H1 (cell line): ENCODE measurements at regions not wholly inside any gene's neighbourhood (a gene's known extent, or its start where the extent isn't known, plus 50 kb on each side); places are given as distances from the start of the nearest gene placed in this dataset.

Experiments
- CTCF ChIA-PET: fragments of 300-600 bp; sonication (Branson Sonifier 250); formaldehyde crosslinking; loops from one replicate; lab custom pipeline; 2021; ENCODE audit not compliant: partially characterized antibody; lab: Charles Lee
- POLR2A ChIA-PET: fragments of 300-600 bp; sonication (Branson Sonifier 250); formaldehyde crosslinking; loops from one replicate; lab custom pipeline; 2021; ENCODE audit warnings: inconsistent platforms; ENCODE audit not compliant: partially characterized antibody; lab: Charles Lee
- DNase-seq, 2 experiments: peaks; one replicate each; pipeline versions ENCODE4 v3.0.0 to v3.0.0-alpha.2; 2010 to 2022; ENCODE audit warnings: low spot score in 2 of 2, low read depth in 1 of 2, mixed read lengths in 1 of 2
- FAIRE-seq: peaks from 2 replicates; lab custom pipeline; 2011; peaks lifted over from hg19 to GRCh38; lab: Jason Lieb, UNC
- H2AFZ ChIP-seq: 2 replicates; pipeline ENCODE4 v1.8.1; 2012; ENCODE audit warnings: low read length, inconsistent platforms
- H2AK5ac ChIP-seq: 2 replicates; pipeline ENCODE4 v1.6.1; 2013; ENCODE audit warnings: low read depth, low read length
- H2BK120ac ChIP-seq: replicated peaks from 2 replicates; pipeline ENCODE3; 2013; ENCODE audit warnings: low read depth, low read length, inconsistent platforms
- H2BK12ac ChIP-seq: 2 replicates; pipeline ENCODE4 v1.6.1; 2013; ENCODE audit warnings: low read depth, low read length
- H2BK15ac ChIP-seq: 2 replicates; pipeline ENCODE4 v1.6.1; 2013; ENCODE audit warnings: low read length
- H2BK20ac ChIP-seq: 2 replicates; pipeline ENCODE4 v1.6.1; 2013; ENCODE audit warnings: low read length
- H2BK5ac ChIP-seq: 2 replicates; pipeline ENCODE4 v1.6.1; 2013; ENCODE audit warnings: low read depth, low read length
- H3K14ac ChIP-seq: 2 replicates; pipeline ENCODE4 v1.6.1; 2013; ENCODE audit warnings: inconsistent platforms; ENCODE audit not compliant: insufficient read length
- H3K18ac ChIP-seq: 2 replicates; pipeline ENCODE4 v1.6.1; 2013; ENCODE audit warnings: low read length; ENCODE audit errors: extremely low read depth
- H3K23ac ChIP-seq: 2 replicates; pipeline ENCODE4 v1.6.1; 2013; ENCODE audit warnings: inconsistent platforms; ENCODE audit not compliant: insufficient read length
- H3K23me2 ChIP-seq: 2 replicates; pipeline ENCODE4 v1.6.1; 2013; ENCODE audit warnings: low read depth, low read length
- H3K27ac ChIP-seq: 2 replicates; pipeline ENCODE4 v1.6.1; 2011; ENCODE audit warnings: low read depth, low read length, inconsistent platforms
- H3K27me3 ChIP-seq, 4 experiments: replicated peaks in 1 of 4; 1 replicate in 1 of 4; 2 replicates in 3 of 4; pipeline versions ENCODE4 v1.6.1 to v1.8.1; 2011 to 2013; ENCODE audit warnings: low read length in 3 of 4, mild to moderate bottlenecking in 3 of 4, inconsistent platforms in 2 of 4, mixed read lengths in 2 of 4, moderate library complexity in 1 of 4; ENCODE audit not compliant: control insufficient read depth in 3 of 4, insufficient read depth in 3 of 4; ENCODE audit errors: extremely low read depth in 1 of 4
- H3K36me3 ChIP-seq, 4 experiments: 2 replicates each; pipeline versions ENCODE4 v1.6.1 to v1.8.1; 2011 to 2013; ENCODE audit warnings: mild to moderate bottlenecking in 4 of 4, low read length in 3 of 4, moderate library complexity in 2 of 4, control low read depth in 1 of 4, inconsistent platforms in 1 of 4; ENCODE audit not compliant: insufficient read depth in 4 of 4, control insufficient read depth in 2 of 4
- H3K4ac ChIP-seq: replicated peaks from 2 replicates; pipeline ENCODE3; 2013; ENCODE audit warnings: low read length, low read depth, mixed read lengths, inconsistent platforms; ENCODE audit not compliant: insufficient read length
- H3K4me1 ChIP-seq, 4 experiments: replicated peaks in 1 of 4; 1 replicate in 1 of 4; 2 replicates in 3 of 4; pipeline versions ENCODE4 v1.6.1 to v1.8.1; 2011 to 2013; ENCODE audit warnings: low read length in 3 of 4, inconsistent platforms in 2 of 4, mixed read lengths in 1 of 4; ENCODE audit not compliant: insufficient read depth in 4 of 4, control insufficient read depth in 3 of 4
- H3K4me2 ChIP-seq, 2 experiments: 2 replicates each; pipeline versions ENCODE4 v1.6.1 to v1.8.1; 2011 to 2013; ENCODE audit warnings: low read depth in 2 of 2, low read length in 2 of 2, control low read depth in 1 of 2, inconsistent platforms in 1 of 2, mild to moderate bottlenecking in 1 of 2; ENCODE audit not compliant: insufficient read depth in 1 of 2
- H3K4me3 ChIP-seq, 4 experiments: fragments of 200-600, 300-600 bp in 1 of 4; sonication (generic), shearing (Covaris generic), sonication (Bioruptor Twin) in 1 of 4; 2 replicates each; pipeline versions ENCODE4 v1.5.1 to v1.8.1; 2011 to 2016; ENCODE audit warnings: low read length in 4 of 4, low read depth in 3 of 4, control low read depth in 2 of 4, inconsistent platforms in 2 of 4, mild to moderate bottlenecking in 2 of 4, mixed read lengths in 1 of 4, moderate library complexity in 1 of 4; ENCODE audit not compliant: insufficient read depth in 2 of 4; ENCODE audit errors: extremely low read depth in 1 of 4
- H3K56ac ChIP-seq: replicated peaks from 2 replicates; pipeline ENCODE3; 2013; ENCODE audit warnings: low read depth, mild to moderate bottlenecking, mixed read lengths, low read length, inconsistent platforms; ENCODE audit not compliant: insufficient read length
- H3K79me1 ChIP-seq: 2 replicates; pipeline ENCODE4 v1.6.1; 2013; ENCODE audit warnings: low read depth, low read length, control low read depth
- H3K79me2 ChIP-seq, 2 experiments: 2 replicates each; pipeline versions ENCODE4 v1.6.1 to v1.8.1; 2012 to 2013; ENCODE audit warnings: low read length in 2 of 2, mild to moderate bottlenecking in 2 of 2, inconsistent platforms in 1 of 2; ENCODE audit not compliant: insufficient read depth in 2 of 2, control insufficient read depth in 1 of 2
- H3K9ac ChIP-seq, 4 experiments: replicated peaks in 1 of 4; 1 replicate in 1 of 4; 2 replicates in 3 of 4; pipeline versions ENCODE4 v1.6.1 to v1.8.1; 2011 to 2013; ENCODE audit warnings: low read depth in 3 of 4, low read length in 3 of 4, control low read depth in 2 of 4, mild to moderate bottlenecking in 2 of 4, moderate library complexity in 2 of 4, inconsistent platforms in 1 of 4; ENCODE audit errors: extremely low read depth in 1 of 4
- H3K9me3 ChIP-seq, 2 experiments: 2 replicates each; pipeline versions ENCODE4 v1.6.1 to v1.8.1; 2012 to 2013; ENCODE audit warnings: mild to moderate bottlenecking in 2 of 2, moderate library complexity in 2 of 2, control low read depth in 1 of 2, inconsistent platforms in 1 of 2, low read depth in 1 of 2, low read length in 1 of 2, mixed read lengths in 1 of 2; ENCODE audit not compliant: insufficient read depth in 2 of 2
- H4K20me1 ChIP-seq, 2 experiments: replicated peaks in 1 of 2; 2 replicates each; pipeline versions ENCODE3 to v1.8.1; 2011 to 2013; ENCODE audit warnings: inconsistent platforms in 2 of 2, low read length in 2 of 2, mild to moderate bottlenecking in 1 of 2; ENCODE audit not compliant: insufficient read depth in 2 of 2, control insufficient read depth in 1 of 2
- H4K5ac ChIP-seq: 2 replicates; pipeline ENCODE4 v1.6.1; 2013; ENCODE audit warnings: low read length, low read depth, mixed read lengths, inconsistent platforms; ENCODE audit not compliant: insufficient read length
- H4K8ac ChIP-seq: 2 replicates; pipeline ENCODE4 v1.8.0; 2013; ENCODE audit warnings: mild to moderate bottlenecking, moderate library complexity, low read length, inconsistent platforms; ENCODE audit not compliant: insufficient read depth; ENCODE audit errors: extremely low read depth
- H4K91ac ChIP-seq: replicated peaks from 2 replicates; pipeline ENCODE3; 2013; ENCODE audit warnings: low read length, mixed read lengths, inconsistent platforms; ENCODE audit not compliant: insufficient read length
- ASH2L ChIP-seq: fragments of 200-600, 300-600 bp; sonication (generic); IDR thresholded peaks from one replicate; pipeline ENCODE4 v1.7.1; 2017; ENCODE audit warnings: low read length
- EP300 ChIP-seq, 2 experiments: IDR thresholded peaks; 1 replicate in 1 of 2; 2 replicates in 1 of 2; pipeline ENCODE4 v1.6.1; 2011 to 2012; ENCODE audit warnings: low read depth in 2 of 2, low read length in 2 of 2, mild to moderate bottlenecking in 2 of 2, borderline replicate concordance in 1 of 2, inconsistent platforms in 1 of 2, moderate library complexity in 1 of 2
- KDM1A ChIP-seq: fragments of 200-600, 300-600 bp; sonication (generic); IDR thresholded peaks from 2 replicates; pipeline ENCODE4 v1.7.1; 2016; ENCODE audit warnings: mild to moderate bottlenecking, low read length, borderline replicate concordance
- SAP30 ChIP-seq: fragments of 300-600 bp; sonication (generic); IDR thresholded peaks from 2 replicates; pipeline ENCODE4 v1.7.1; 2012; ENCODE audit warnings: low read length, moderate library complexity, mild to moderate bottlenecking, inconsistent platforms; ENCODE audit not compliant: insufficient read depth, insufficient replicate concordance
- SIRT6 ChIP-seq: IDR thresholded peaks from one replicate; pipeline ENCODE4 v1.7.1; 2012; ENCODE audit warnings: low read length, inconsistent platforms
- SUZ12 ChIP-seq: fragments of 200-600 bp; sonication (generic); IDR thresholded peaks from 2 replicates; pipeline ENCODE4 v1.6.1; 2012; ENCODE audit warnings: mild to moderate bottlenecking, inconsistent platforms, low read length, moderate library complexity, mixed read lengths
- TCF12 ChIP-seq: IDR thresholded peaks from 2 replicates; pipeline ENCODE4 v1.6.1; 2011; ENCODE audit warnings: low read depth, mild to moderate bottlenecking, low read length
- WGBS, 2 experiments: shearing (Covaris generic) in 1 of 2; methylation state at CpG; one replicate each; pipeline versions ENCODE4 v1.1.6 to v1.1.7; 2013 to 2015; ENCODE audit warnings: low lambda C conversion rate in 2 of 2, mixed read lengths in 2 of 2, inconsistent platforms in 1 of 2, low coverage in 1 of 2, missing lambda C conversion rate in 1 of 2; ENCODE audit not compliant: insufficient replicate concordance in 2 of 2, insufficient coverage in 1 of 2, insufficient read length in 1 of 2; ENCODE audit errors: extremely low coverage in 1 of 2, missing lambda C conversion rate in 1 of 2; 5-methylcytosine and 5-hydroxymethylcytosine counted together

GRCh38 chr9:109967651-109968642 lies 187.9 kb downstream of the PALM2AKAP2 start:
- no peak overlapping the region for H2BK5ac ChIP-seq
- H3K4me1 ChIP-seq: no peaks in the 10 kb centered on the region; a peak in 1 of 7 replicates
- no peak overlapping the region for H3K14ac ChIP-seq
- H2BK15ac ChIP-seq: no peak overlapping the region
- FAIRE-seq (no peak), DNase-seq (no peak)
- 92% methylated on average over 8 of the region's 8 CpGs; no CpG with 5 or more reads in 1 of the 2 experiments for WGBS, 2 experiments
- no peaks in the 10 kb centered on the region for H3K27me3 ChIP-seq
- H3K56ac ChIP-seq: no peak overlapping the region
- no peak overlapping the region for H4K91ac ChIP-seq
- no peak overlapping the region for H3K4ac ChIP-seq
- CTCF ChIA-PET: interaction anchor here (0.7 to 7.5 kb wide), 14 partner anchors 12 to 160 kb away, joined by 3 to 61 read pairs (median 3); no protein-coding TSS in a partner anchor
- H3K9me3 ChIP-seq: no peaks in the 10 kb centered on the region
- no peak overlapping the region for H2AFZ ChIP-seq
- no peak overlapping the region for H2BK20ac ChIP-seq
- no peak overlapping the region for H3K4me3 ChIP-seq
- H2AK5ac ChIP-seq: no peak overlapping the region
- H4K20me1 ChIP-seq: no peaks in the 10 kb centered on the region
- H2BK120ac ChIP-seq: no peak overlapping the region
- H3K23me2 ChIP-seq: no peaks in the 10 kb centered on the region
- H3K27ac ChIP-seq: no peak overlapping the region; the same call in 1 of the 2 replicates
- H3K9ac ChIP-seq: no peak overlapping the region
- H4K5ac ChIP-seq: no peak overlapping the region
- no peak overlapping the region for H4K8ac ChIP-seq
- H3K23ac ChIP-seq: no peak overlapping the region
- no peak overlapping the region for H3K4me2 ChIP-seq
- no peak overlapping the region for H2BK12ac ChIP-seq
- no peak overlapping the region for H3K18ac ChIP-seq
- H3K79me1 ChIP-seq: no peaks in the 10 kb centered on the region
- no peaks in the 10 kb centered on the region for H3K36me3 ChIP-seq
- H3K79me2 ChIP-seq: no peaks in the 10 kb centered on the region
- POLR2A ChIA-PET: no interaction called here
- TF ChIP-seq SIRT6: no peak
- no peak for TF ChIP-seq EP300 (IDR thresholded peaks at IDR 0.05; ENCODE audit: borderline replicate concordance in 1 of 2, low read depth in 2 of 2, low read length in 2 of 2)
- no peak for TF ChIP-seq TCF12
- TF ChIP-seq SAP30: no peak
- TF ChIP-seq ASH2L: no peak
- TF ChIP-seq KDM1A: no peak
- no peak for TF ChIP-seq SUZ12
